Upper lobe of right lung (tissue), 1 donor: ENCODE measurements at regions not wholly inside any gene's neighbourhood (a gene's known extent, or its start where the extent isn't known, plus 50 kb on each side); places are given as distances from the start of the nearest gene placed in this dataset.

ENCODE experiments used
- ATAC-seq: fragments of 200-7000 bp; cut with Tn5 transposase; one replicate; pipeline ENCODE4 v1.9.1; 2020; ENCODE audit warnings: mild to moderate bottlenecking, moderate library complexity
- DNase-seq: peaks from one replicate; pipeline ENCODE4 v3.0.0-alpha.2; 2020
- H3K27ac ChIP-seq: fragments of 200-600 bp; one replicate; pipeline ENCODE4 v1.8.0; 2022
- H3K27me3 ChIP-seq: fragments of 200-600 bp; one replicate; pipeline ENCODE4 v1.8.0; 2022; ENCODE audit warnings: mild to moderate bottlenecking
- H3K36me3 ChIP-seq: fragments of 200-600 bp; one replicate; pipeline ENCODE4 v1.8.0; 2022
- H3K4me1 ChIP-seq: fragments of 200-600 bp; one replicate; pipeline ENCODE4 v1.8.0; 2022
- H3K4me3 ChIP-seq: fragments of 200-600 bp; one replicate; pipeline ENCODE4 v1.8.0; 2022; ENCODE audit warnings: mild to moderate bottlenecking
- H3K9me3 ChIP-seq: fragments of 200-600 bp; one replicate; pipeline ENCODE4 v1.8.0; 2022
- CTCF ChIP-seq: fragments of 200-600 bp; IDR thresholded peaks from one replicate; pipeline ENCODE4 v1.8.0; 2022; ENCODE audit warnings: antibody characterized with exemption
- intact Hi-C: fragments of 100-400 bp; cut with DNase I; formaldehyde crosslinking; loops from one replicate; pipeline ENCODE4 v1.11.0; 2022
- donor health status: DM: no; HTN: yes; CAD: no; lungs with severe emphysema.

- Histone ChIP-seq H3K4me1 (no peaks in the 10 kb centered on the region), H3K9me3 (no peaks in the 10 kb centered on the region), H3K27me3 (no peaks in the 10 kb centered on the region), H3K27ac (no peak overlapping the region), H3K4me3 (no peak overlapping the region), H3K36me3 (no peaks in the 10 kb centered on the region)
- no peak for TF ChIP-seq CTCF
- intact Hi-C loops: no loop called here
- ATAC-seq: no peak
- no peak for DNase-seq
Measured at GRCh38 chr16:6852643-6853225, 479.9 kb upstream of the RBFOX1 start.

- DNase-seq: no peak
- no peak overlapping the region for H3K27ac ChIP-seq
- no peaks in the 10 kb centered on the region for H3K4me1 ChIP-seq
- intact Hi-C loops: no loop called here
- H3K9me3 ChIP-seq: no peaks in the 10 kb centered on the region
- H3K36me3 ChIP-seq: no peaks in the 10 kb centered on the region
- ATAC-seq: no peak
- TF ChIP-seq CTCF: no peak
- no peak overlapping the region for H3K4me3 ChIP-seq
- no peaks in the 10 kb centered on the region for H3K27me3 ChIP-seq
Measured at GRCh38 chr16:6846452-6846851, 486.2 kb upstream of the RBFOX1 start.

GRCh38 chr16:6841392-6841791 lies 491.3 kb upstream of the RBFOX1 start:
- no peaks in the 10 kb centered on the region for H3K27me3 ChIP-seq
- H3K9me3 ChIP-seq: no peaks in the 10 kb centered on the region
- DNase-seq (no peak), ATAC-seq (no peak)
- no peak for TF ChIP-seq CTCF
- H3K4me3 ChIP-seq: no peak overlapping the region
- H3K4me1 ChIP-seq: no peaks in the 10 kb centered on the region
- H3K36me3 ChIP-seq: no peaks in the 10 kb centered on the region
- intact Hi-C loops: no loop called here
- no peak overlapping the region for H3K27ac ChIP-seq

GRCh38 chr16:6837722-6838121 lies 494.9 kb upstream of the RBFOX1 start:
- intact Hi-C loops: no loop called here
- no peak for TF ChIP-seq CTCF
- H3K36me3 ChIP-seq: no peaks in the 10 kb centered on the region
- no peak overlapping the region for H3K27ac ChIP-seq
- no peak for DNase-seq
- no peak overlapping the region for H3K4me3 ChIP-seq
- no peak for ATAC-seq
- H3K4me1 ChIP-seq: no peaks in the 10 kb centered on the region
- H3K27me3 ChIP-seq: no peaks in the 10 kb centered on the region
- H3K9me3 ChIP-seq: no peaks in the 10 kb centered on the region

- intact Hi-C loops: no loop called here
- ATAC-seq: no peak
- no peak overlapping the region for H3K27ac ChIP-seq
- H3K4me1 ChIP-seq: no peaks in the 10 kb centered on the region
- H3K36me3 ChIP-seq: no peaks in the 10 kb centered on the region
- no peak overlapping the region for H3K4me3 ChIP-seq
- H3K27me3 ChIP-seq: no peaks in the 10 kb centered on the region
- TF ChIP-seq CTCF: no peak
- no peak for DNase-seq
- no peaks in the 10 kb centered on the region for H3K9me3 ChIP-seq
Measured at GRCh38 chr16:6836766-6837165, 495.9 kb upstream of the RBFOX1 start.

- no peaks in the 10 kb centered on the region for H3K9me3 ChIP-seq
- DNase-seq (no peak), ATAC-seq (no peak)
- no peaks in the 10 kb centered on the region for H3K4me1 ChIP-seq
- H3K36me3 ChIP-seq: no peaks in the 10 kb centered on the region
- H3K27ac ChIP-seq: no peak overlapping the region
- no peak overlapping the region for H3K4me3 ChIP-seq
- no peaks in the 10 kb centered on the region for H3K27me3 ChIP-seq
- intact Hi-C loops: no loop called here
- no peak for TF ChIP-seq CTCF
Measured at GRCh38 chr16:6835941-6836340, 496.7 kb upstream of the RBFOX1 start.
